ENCODE measurements at regions not wholly inside any gene's neighbourhood (a gene's known extent, or its start where the extent isn't known, plus 50 kb on each side); places are given as distances from the start of the nearest gene placed in this dataset.

GRCh38 chr17:72264682-72265405 is 144.0 kb downstream of the SOX9 start:
- DNase-seq (ENCODE audit: low read depth) = no peak
- no peak for TF ChIP-seq CTCF (IDR thresholded peaks at IDR 0.05; ENCODE audit: low read depth, low read length, missing control alignments)
- H3K4me3 ChIP-seq (ENCODE audit: low read depth, low read length) = no peak overlapping the region

GRCh38 chr17:72266112-72266775 is 145.4 kb downstream of the SOX9 start:
- no peak for DNase-seq (ENCODE audit: low read depth)

DNA sequence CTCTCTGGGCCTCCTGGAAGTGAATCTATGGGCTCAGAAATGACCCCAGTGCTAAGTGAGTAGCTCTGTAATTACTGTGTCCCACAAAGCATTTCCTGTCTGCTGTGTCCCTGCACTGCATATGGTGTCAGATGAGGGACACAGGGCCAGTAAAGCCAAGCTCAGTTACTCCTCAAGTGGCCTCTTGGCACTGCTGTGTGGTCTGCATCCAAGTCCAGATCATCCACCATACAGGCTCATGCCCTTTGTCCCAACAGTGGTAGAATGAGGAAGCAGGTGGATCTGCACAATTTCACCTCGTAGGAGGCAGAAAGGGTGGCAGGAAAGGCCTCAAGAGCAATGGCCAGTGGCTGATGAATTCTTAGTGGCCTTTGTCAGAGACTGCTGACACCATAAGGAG is 146.8 kb downstream of the SOX9 start:
- no peak for TF ChIP-seq CTCF (IDR thresholded peaks at IDR 0.05; ENCODE audit: low read depth, low read length, missing control alignments)
- no peak for DNase-seq (ENCODE audit: low read depth)

More at GRCh38 chr17:72266112-72266775, 145.4 kb downstream of the SOX9 start:
- no peak for TF ChIP-seq CTCF (IDR thresholded peaks at IDR 0.05; ENCODE audit: low read depth, low read length, missing control alignments)
- H3K4me3 ChIP-seq (ENCODE audit: low read depth, low read length) = no peak overlapping the region

GRCh38 chr17:72268431-72268830 is 147.6 kb downstream of the SOX9 start:
- no peak for TF ChIP-seq CTCF (IDR thresholded peaks at IDR 0.05; ENCODE audit: low read depth, low read length, missing control alignments)
- DNase-seq (ENCODE audit: low read depth) = no peak
- H3K4me3 ChIP-seq (ENCODE audit: low read depth, low read length) = no peak overlapping the region

More for the DNA sequence above, 146.8 kb downstream of the SOX9 start:
- H3K4me3 ChIP-seq (ENCODE audit: low read depth, low read length) = no peak overlapping the region

- no peak overlapping the region for H3K4me3 ChIP-seq (ENCODE audit: low read depth, low read length)
- no peak for DNase-seq (ENCODE audit: low read depth)
- no peak for TF ChIP-seq CTCF (IDR thresholded peaks at IDR 0.05; ENCODE audit: low read depth, low read length, missing control alignments)
Measured at GRCh38 chr17:72270273-72270924, 149.6 kb downstream of the SOX9 start.

DNA sequence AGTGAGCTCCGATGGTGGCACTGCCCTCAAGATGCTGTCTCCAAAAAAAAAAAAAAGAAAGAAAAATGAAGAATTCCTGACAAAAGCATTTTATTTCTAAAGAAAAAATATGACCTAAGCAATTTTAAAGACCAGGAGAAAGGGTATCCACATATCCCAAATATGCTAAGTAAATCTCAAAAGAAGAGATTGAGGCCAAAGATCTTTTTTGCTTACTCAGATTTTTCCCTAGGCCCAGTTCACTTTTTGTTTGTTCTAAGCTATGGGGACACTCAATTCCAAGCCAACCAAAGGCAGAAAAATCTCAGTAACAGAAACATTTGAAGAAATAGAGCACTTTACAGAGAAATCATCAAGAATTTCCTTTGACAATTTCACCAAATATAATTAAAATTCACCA is 150.8 kb downstream of the SOX9 start:
- no peak overlapping the region for H3K4me3 ChIP-seq (ENCODE audit: low read depth, low read length)
- DNase-seq (ENCODE audit: low read depth) = no peak
- TF ChIP-seq CTCF (IDR thresholded peaks at IDR 0.05; ENCODE audit: low read depth, low read length, missing control alignments) = no peak

Data from GM12864 (cell line).